Mammary epithelial cell (primary cell): ENCODE measurements at regions not wholly inside any gene's neighbourhood (a gene's known extent, or its start where the extent isn't known, plus 50 kb on each side); places are given as distances from the start of the nearest gene placed in this dataset.

Source experiments
- EZH2 ChIP-seq: IDR thresholded peaks from 2 replicates; pipeline ENCODE4 v1.6.1; 2012; ENCODE audit warnings: low read length, inconsistent platforms, borderline replicate concordance
- TF ChIP-seq, protein P1 (sequence below), 2 donors: IDR thresholded peaks in 1 of 2; conservative IDR thresholded peaks in 1 of 2; 2 replicates each; pipeline ENCODE4 v1.5.1; 2011 to 2012; ENCODE audit warnings: inconsistent platforms in 2 of 2, low read length in 2 of 2, mild to moderate bottlenecking in 2 of 2, control low read depth in 1 of 2, low read depth in 1 of 2; ENCODE audit not compliant: insufficient read depth in 1 of 2; ENCODE audit errors: extremely low read depth in 1 of 2

GRCh38 chr2:19214682-19215391 lies 143.6 kb downstream of the OSR1 start:
- TF ChIP-seq, protein P1, sequence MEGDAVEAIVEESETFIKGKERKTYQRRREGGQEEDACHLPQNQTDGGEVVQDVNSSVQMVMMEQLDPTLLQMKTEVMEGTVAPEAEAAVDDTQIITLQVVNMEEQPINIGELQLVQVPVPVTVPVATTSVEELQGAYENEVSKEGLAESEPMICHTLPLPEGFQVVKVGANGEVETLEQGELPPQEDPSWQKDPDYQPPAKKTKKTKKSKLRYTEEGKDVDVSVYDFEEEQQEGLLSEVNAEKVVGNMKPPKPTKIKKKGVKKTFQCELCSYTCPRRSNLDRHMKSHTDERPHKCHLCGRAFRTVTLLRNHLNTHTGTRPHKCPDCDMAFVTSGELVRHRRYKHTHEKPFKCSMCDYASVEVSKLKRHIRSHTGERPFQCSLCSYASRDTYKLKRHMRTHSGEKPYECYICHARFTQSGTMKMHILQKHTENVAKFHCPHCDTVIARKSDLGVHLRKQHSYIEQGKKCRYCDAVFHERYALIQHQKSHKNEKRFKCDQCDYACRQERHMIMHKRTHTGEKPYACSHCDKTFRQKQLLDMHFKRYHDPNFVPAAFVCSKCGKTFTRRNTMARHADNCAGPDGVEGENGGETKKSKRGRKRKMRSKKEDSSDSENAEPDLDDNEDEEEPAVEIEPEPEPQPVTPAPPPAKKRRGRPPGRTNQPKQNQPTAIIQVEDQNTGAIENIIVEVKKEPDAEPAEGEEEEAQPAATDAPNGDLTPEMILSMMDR (conservative IDR thresholded peaks at IDR 0.05 in 1 of 2, IDR thresholded peaks at IDR 0.05 in 1 of 2; ENCODE audit: extremely low read depth in 1 of 2, insufficient read depth in 1 of 2, low read depth in 1 of 2, low read length in 2 of 2) = no peak
- TF ChIP-seq EZH2 = no peak
